ENCODE measurements at regions not wholly inside any gene's neighbourhood (a gene's known extent, or its start where the extent isn't known, plus 50 kb on each side); places are given as distances from the start of the nearest gene placed in this dataset.

GRCh38 chr12:4211372-4211771 lies 62.2 kb upstream of the CCND2 start:
- TF ChIP-seq CTCF (IDR thresholded peaks at IDR 0.05) (no peak), POLR2A (IDR thresholded peaks at IDR 0.05) (no peak)
